ENCODE measurements at regions not wholly inside any gene's neighbourhood (a gene's known extent, or its start where the extent isn't known, plus 50 kb on each side); places are given as distances from the start of the nearest gene placed in this dataset.
A peak's percentile ranks its signal among the peaks of the same experiment; 100 is the strongest.
"Not testable (repeated sequence)": the region's sequence is repeated elsewhere in the genome, so short reads cannot be mapped to it uniquely, and the experiment has no call there.

- no peak for DNase-seq (ENCODE audit: low spot score)
Observed at GRCh38 chrX:26873736-26874135, 589.4 kb downstream of the PPP4R3C start.

GRCh38 chrX:26871967-26872366 lies 591.2 kb downstream of the PPP4R3C start:
- DNase-seq (ENCODE audit: low spot score), result no peak

- peak; percentile 0 for DNase-seq (ENCODE audit: low spot score)
Observed at GRCh38 chrX:26851981-26852380, 611.2 kb downstream of the PPP4R3C start.

- no peak for DNase-seq (ENCODE audit: low spot score)
Observed at GRCh38 chrX:26848511-26848910, 614.6 kb downstream of the PPP4R3C start.

GRCh38 chrX:26845056-26845455 lies 618.1 kb downstream of the PPP4R3C start:
- no peak for DNase-seq (ENCODE audit: low spot score)

- no peak for DNase-seq (ENCODE audit: low spot score)
Observed at GRCh38 chrX:26822448-26822847, 606.5 kb downstream of the MAGEB5 start.

GRCh38 chrX:26789751-26790150 lies 573.8 kb downstream of the MAGEB5 start:
- DNase-seq (ENCODE audit: low spot score), result no peak

- DNase-seq (ENCODE audit: low spot score), result no peak
Observed at GRCh38 chrX:26788402-26788998, 572.5 kb downstream of the MAGEB5 start.

- peak; percentile 1 for DNase-seq (ENCODE audit: low spot score)
Observed at GRCh38 chrX:26783512-26784225, 567.7 kb downstream of the MAGEB5 start.

GRCh38 chrX:26778320-26778888 lies 562.4 kb downstream of the MAGEB5 start:
- DNase-seq (ENCODE audit: low spot score), result no peak

GRCh38 chrX:26762253-26762652 lies 546.3 kb downstream of the MAGEB5 start:
- DNase-seq (ENCODE audit: low spot score), result no peak

- DNase-seq (ENCODE audit: low spot score), result not testable (repeated sequence)
Observed at GRCh38 chrX:26755760-26756159, 539.8 kb downstream of the MAGEB5 start.

- no peak for DNase-seq (ENCODE audit: low spot score)
Observed at GRCh38 chrX:26747877-26748276, 531.9 kb downstream of the MAGEB5 start.

- DNase-seq (ENCODE audit: low spot score), result no peak
Observed at GRCh38 chrX:26722666-26723428, 506.9 kb downstream of the MAGEB5 start.

- no peak for DNase-seq (ENCODE audit: low spot score)
Observed at GRCh38 chrX:26672571-26672970, 456.6 kb downstream of the MAGEB5 start.

- DNase-seq (ENCODE audit: low spot score), result no peak
Observed at GRCh38 chrX:26670521-26670920, 454.6 kb downstream of the MAGEB5 start.

GRCh38 chrX:26664919-26665318 lies 448.9 kb downstream of the MAGEB5 start:
- no peak for DNase-seq (ENCODE audit: low spot score)

GRCh38 chrX:26653050-26653449 lies 437.1 kb downstream of the MAGEB5 start:
- no peak for DNase-seq (ENCODE audit: low spot score)

GRCh38 chrX:26651755-26652154 lies 435.8 kb downstream of the MAGEB5 start:
- no peak for DNase-seq (ENCODE audit: low spot score)

- peak; percentile 1 for DNase-seq (ENCODE audit: low spot score)
Observed at GRCh38 chrX:26649534-26649933, 433.6 kb downstream of the MAGEB5 start.

- no peak for DNase-seq (ENCODE audit: low spot score)
Observed at GRCh38 chrX:26631385-26631784, 415.4 kb downstream of the MAGEB5 start.

GRCh38 chrX:26613956-26614355 lies 398.0 kb downstream of the MAGEB5 start:
- DNase-seq (ENCODE audit: low spot score), result no peak

- DNase-seq (ENCODE audit: low spot score), result no peak
Observed at GRCh38 chrX:26606971-26607370, 391.0 kb downstream of the MAGEB5 start.

Measured in globus pallidus (tissue), 1 donor.